Liver (tissue), 8 donors: ENCODE measurements at regions not wholly inside any gene's neighbourhood (a gene's known extent, or its start where the extent isn't known, plus 50 kb on each side); places are given as distances from the start of the nearest gene placed in this dataset.

Source experiments
- DNase-seq: peaks from one replicate; pipeline ENCODE4 v3.0.0-alpha.2; 2017; ENCODE audit warnings: low spot score
- H3K27ac ChIP-seq, 2 donors: one replicate each; pipeline ENCODE4 v1.7.0; 2013; ENCODE audit warnings: inconsistent platforms in 2 of 2, low read length in 2 of 2, control low read depth in 1 of 2, low read depth in 1 of 2, mild to moderate bottlenecking in 1 of 2
- H3K27me3 ChIP-seq, 4 donors: one replicate each; pipeline versions ENCODE4 v1.6.1 to v1.7.0; 2013; ENCODE audit warnings: low read length in 3 of 4, inconsistent platforms in 1 of 4, mild to moderate bottlenecking in 1 of 4, moderate library complexity in 1 of 4; ENCODE audit not compliant: control insufficient read depth in 4 of 4, insufficient read depth in 4 of 4
- H3K36me3 ChIP-seq, 4 donors: one replicate each; pipeline versions ENCODE4 v1.6.1 to v1.7.0; 2013; ENCODE audit warnings: low read length in 3 of 4, mild to moderate bottlenecking in 3 of 4, low read depth in 1 of 4, moderate library complexity in 1 of 4; ENCODE audit not compliant: control insufficient read depth in 4 of 4, insufficient read depth in 3 of 4
- H3K4me1 ChIP-seq, 4 donors: one replicate each; pipeline versions ENCODE4 v1.6.1 to v1.7.0; 2013; ENCODE audit warnings: low read length in 3 of 4, mild to moderate bottlenecking in 3 of 4, moderate library complexity in 1 of 4; ENCODE audit not compliant: control insufficient read depth in 4 of 4, insufficient read depth in 4 of 4
- H3K4me3 ChIP-seq, 3 donors: one replicate each; pipeline versions ENCODE4 v1.6.1 to v1.7.0; 2013; ENCODE audit warnings: low read length in 3 of 3, control low read depth in 1 of 3, low read depth in 1 of 3, mild to moderate bottlenecking in 1 of 3
- H3K9ac ChIP-seq, 2 donors: one replicate each; pipeline ENCODE4 v1.7.0; 2013; ENCODE audit warnings: low read length in 2 of 2, mild to moderate bottlenecking in 2 of 2, moderate library complexity in 2 of 2, control low read depth in 1 of 2, low read depth in 1 of 2
- H3K9me3 ChIP-seq, 4 donors: one replicate each; pipeline versions ENCODE4 v1.6.1 to v1.7.0; 2013; ENCODE audit warnings: low read length in 3 of 4; ENCODE audit not compliant: control insufficient read depth in 4 of 4
- EGR1 ChIP-seq, 2 donors: IDR thresholded peaks; 2 replicates each; pipeline ENCODE4 v1.6.1; 2016 to 2018; ENCODE audit warnings: antibody characterized with exemption in 2 of 2, low read depth in 2 of 2
- FOXA2 ChIP-seq: IDR thresholded peaks from 2 replicates; pipeline ENCODE4 v1.6.1; 2016; ENCODE audit warnings: antibody characterized with exemption
- GABPA ChIP-seq, 2 donors: IDR thresholded peaks in 1 of 2; conservative IDR thresholded peaks in 1 of 2; 2 replicates each; pipeline ENCODE4 v1.6.1; 2016; ENCODE audit warnings: antibody characterized with exemption in 2 of 2, mild to moderate bottlenecking in 1 of 2, moderate library complexity in 1 of 2
- HNF4A ChIP-seq, 2 donors: conservative IDR thresholded peaks; 2 replicates each; pipeline ENCODE4 v1.6.1; 2016; ENCODE audit warnings: antibody characterized with exemption in 2 of 2, mild to moderate bottlenecking in 2 of 2
- HNF4G ChIP-seq: IDR thresholded peaks from 2 replicates; pipeline ENCODE4 v1.6.1; 2016; ENCODE audit warnings: antibody characterized with exemption
- JUND ChIP-seq, 2 donors: IDR thresholded peaks; 2 replicates each; pipeline ENCODE4 v1.6.1; 2016; ENCODE audit warnings: antibody characterized with exemption in 2 of 2
- NR2F2 ChIP-seq: IDR thresholded peaks from 2 replicates; pipeline ENCODE4 v1.6.1; 2016; ENCODE audit warnings: antibody characterized with exemption
- RAD21 ChIP-seq, 2 donors: IDR thresholded peaks; 2 replicates each; pipeline ENCODE4 v1.6.1; 2016; ENCODE audit warnings: antibody characterized with exemption in 2 of 2, mild to moderate bottlenecking in 2 of 2
- RXRA ChIP-seq, 2 donors: IDR thresholded peaks; 2 replicates each; pipeline ENCODE4 v1.6.1; 2017 to 2018; ENCODE audit warnings: antibody characterized with exemption in 2 of 2, mild to moderate bottlenecking in 1 of 2
- SP1 ChIP-seq: IDR thresholded peaks from 2 replicates; pipeline ENCODE4 v1.6.1; 2018; ENCODE audit warnings: antibody characterized with exemption, mild to moderate bottlenecking
- TAF1 ChIP-seq: conservative IDR thresholded peaks from 2 replicates; pipeline ENCODE4 v1.6.1; 2016; ENCODE audit warnings: antibody characterized with exemption, mild to moderate bottlenecking
- YY1 ChIP-seq: IDR thresholded peaks from 2 replicates; pipeline ENCODE4 v1.6.1; 2016; ENCODE audit warnings: antibody characterized with exemption, mild to moderate bottlenecking
- WGBS: extraction: QIAGEN DNeasy Blood & Tissue Kit; methylation state at CpG from one replicate; pipeline ENCODE4 v1.1.7; 2013; 5-methylcytosine and 5-hydroxymethylcytosine counted together
- TF ChIP-seq, protein P1 (sequence below): IDR thresholded peaks from 2 replicates; pipeline ENCODE4 v1.6.1; 2016; ENCODE audit warnings: antibody characterized with exemption
- TF ChIP-seq, protein P2 (sequence below): fragments of 150-350 bp; IDR thresholded peaks from 2 replicates; pipeline ENCODE4 v1.5.1; 2017; ENCODE audit warnings: improper control_type of control experiment, low read depth, low read length; ENCODE audit not compliant: missing input control
- TF ChIP-seq, protein P3 (sequence below): IDR thresholded peaks from 2 replicates; pipeline ENCODE4 v1.6.1; 2016; ENCODE audit warnings: antibody characterized with exemption
- TF ChIP-seq, protein P4 (sequence below): IDR thresholded peaks from 2 replicates; pipeline ENCODE4 v1.6.1; 2016; ENCODE audit warnings: antibody characterized with exemption, mild to moderate bottlenecking
- TF ChIP-seq, protein P5 (sequence below): IDR thresholded peaks from 2 replicates; pipeline ENCODE4 v1.6.1; 2016; ENCODE audit warnings: antibody characterized with exemption
- donor health status: healthy.
- donor health status: healthy.
- donor health status: healthy.
- donor health status: healthy.
- donor health status: healthy.

DNA sequence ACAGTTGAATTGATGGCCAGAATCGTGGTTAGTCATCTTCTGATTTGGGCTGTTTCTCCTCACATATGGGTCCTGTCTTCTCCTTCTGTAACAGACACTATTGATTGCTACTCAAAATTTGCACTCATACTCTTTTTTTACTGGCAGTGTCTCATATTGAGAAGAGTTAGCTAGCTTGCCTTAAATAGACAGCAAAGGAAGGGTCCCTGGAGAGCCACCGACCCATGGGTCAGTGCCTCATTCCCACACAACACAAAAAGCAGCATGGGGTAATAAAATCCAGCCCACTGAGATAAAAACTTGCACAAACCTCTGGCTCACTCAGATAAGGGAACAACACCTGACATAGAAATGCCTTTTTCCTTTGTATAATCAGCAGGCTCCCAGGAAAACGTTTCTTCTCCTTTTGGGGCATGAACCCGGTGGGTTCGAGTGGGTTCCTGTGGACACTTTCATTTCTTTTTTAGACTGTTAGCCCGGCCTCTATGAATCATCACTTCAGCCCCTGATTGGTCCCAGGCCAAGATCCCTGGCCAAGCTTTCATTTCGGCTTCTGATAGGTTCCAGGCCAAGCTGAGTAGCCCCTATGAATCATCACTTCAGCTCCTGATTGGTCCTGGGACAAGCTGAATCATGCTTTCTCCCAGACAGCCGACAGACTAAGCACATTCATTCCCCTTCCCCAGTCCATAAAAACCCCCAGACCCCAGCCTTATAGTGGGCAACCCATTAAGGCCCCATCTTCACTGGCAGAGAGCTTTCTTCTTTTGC, 408.1 kb downstream of the DCAF12L2 start (continued):
- TF ChIP-seq, protein P1, sequence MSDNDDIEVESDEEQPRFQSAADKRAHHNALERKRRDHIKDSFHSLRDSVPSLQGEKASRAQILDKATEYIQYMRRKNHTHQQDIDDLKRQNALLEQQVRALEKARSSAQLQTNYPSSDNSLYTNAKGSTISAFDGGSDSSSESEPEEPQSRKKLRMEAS = no peak
- TF ChIP-seq JUND (IDR thresholded peaks at IDR 0.05) = no peak
- no peak for TF ChIP-seq RAD21 (IDR thresholded peaks at IDR 0.05)
- TF ChIP-seq HNF4G = no peak
- TF ChIP-seq, protein P2, sequence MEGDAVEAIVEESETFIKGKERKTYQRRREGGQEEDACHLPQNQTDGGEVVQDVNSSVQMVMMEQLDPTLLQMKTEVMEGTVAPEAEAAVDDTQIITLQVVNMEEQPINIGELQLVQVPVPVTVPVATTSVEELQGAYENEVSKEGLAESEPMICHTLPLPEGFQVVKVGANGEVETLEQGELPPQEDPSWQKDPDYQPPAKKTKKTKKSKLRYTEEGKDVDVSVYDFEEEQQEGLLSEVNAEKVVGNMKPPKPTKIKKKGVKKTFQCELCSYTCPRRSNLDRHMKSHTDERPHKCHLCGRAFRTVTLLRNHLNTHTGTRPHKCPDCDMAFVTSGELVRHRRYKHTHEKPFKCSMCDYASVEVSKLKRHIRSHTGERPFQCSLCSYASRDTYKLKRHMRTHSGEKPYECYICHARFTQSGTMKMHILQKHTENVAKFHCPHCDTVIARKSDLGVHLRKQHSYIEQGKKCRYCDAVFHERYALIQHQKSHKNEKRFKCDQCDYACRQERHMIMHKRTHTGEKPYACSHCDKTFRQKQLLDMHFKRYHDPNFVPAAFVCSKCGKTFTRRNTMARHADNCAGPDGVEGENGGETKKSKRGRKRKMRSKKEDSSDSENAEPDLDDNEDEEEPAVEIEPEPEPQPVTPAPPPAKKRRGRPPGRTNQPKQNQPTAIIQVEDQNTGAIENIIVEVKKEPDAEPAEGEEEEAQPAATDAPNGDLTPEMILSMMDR = no peak
- no peak for TF ChIP-seq GABPA (IDR thresholded peaks at IDR 0.05 in 1 of 2, conservative IDR thresholded peaks at IDR 0.05 in 1 of 2)
- TF ChIP-seq FOXA2 = no peak

DNA sequence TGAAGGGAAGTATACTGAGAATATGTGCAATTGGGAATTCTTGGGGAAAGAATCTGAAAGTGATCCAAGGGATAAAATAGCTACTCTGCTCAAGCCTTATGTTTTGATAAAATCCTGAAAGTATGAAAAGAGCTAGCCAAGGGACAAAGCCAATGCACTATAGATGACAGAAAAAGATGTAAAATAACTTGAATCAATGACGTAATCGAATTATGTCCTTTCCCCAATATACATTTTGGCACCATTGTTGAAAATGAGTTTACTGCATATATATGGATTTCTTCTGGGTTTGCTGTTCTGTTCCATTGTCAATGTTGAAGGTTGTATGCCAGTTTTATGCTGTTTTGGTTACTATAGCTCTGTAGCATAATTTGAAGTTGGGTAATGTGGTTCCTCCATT, 407.3 kb downstream of the DCAF12L2 start:
- 91% methylated on average over 2 of the region's 2 CpGs for WGBS
- TF ChIP-seq HNF4G (no peak), EGR1 (IDR thresholded peaks at IDR 0.05; ENCODE audit: low read depth in 2 of 2) (no peak), TAF1 (no peak), SP1 (no peak), HNF4A (conservative IDR thresholded peaks at IDR 0.05) (no peak), GABPA (IDR thresholded peaks at IDR 0.05 in 1 of 2, conservative IDR thresholded peaks at IDR 0.05 in 1 of 2) (no peak), YY1 (no peak), NR2F2 (no peak), RAD21 (IDR thresholded peaks at IDR 0.05) (no peak), FOXA2 (no peak), JUND (IDR thresholded peaks at IDR 0.05) (no peak), RXRA (IDR thresholded peaks at IDR 0.05) (no peak)
- TF ChIP-seq, protein P3, sequence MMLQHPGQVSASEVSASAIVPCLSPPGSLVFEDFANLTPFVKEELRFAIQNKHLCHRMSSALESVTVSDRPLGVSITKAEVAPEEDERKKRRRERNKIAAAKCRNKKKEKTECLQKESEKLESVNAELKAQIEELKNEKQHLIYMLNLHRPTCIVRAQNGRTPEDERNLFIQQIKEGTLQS = no peak
- TF ChIP-seq, protein P4, sequence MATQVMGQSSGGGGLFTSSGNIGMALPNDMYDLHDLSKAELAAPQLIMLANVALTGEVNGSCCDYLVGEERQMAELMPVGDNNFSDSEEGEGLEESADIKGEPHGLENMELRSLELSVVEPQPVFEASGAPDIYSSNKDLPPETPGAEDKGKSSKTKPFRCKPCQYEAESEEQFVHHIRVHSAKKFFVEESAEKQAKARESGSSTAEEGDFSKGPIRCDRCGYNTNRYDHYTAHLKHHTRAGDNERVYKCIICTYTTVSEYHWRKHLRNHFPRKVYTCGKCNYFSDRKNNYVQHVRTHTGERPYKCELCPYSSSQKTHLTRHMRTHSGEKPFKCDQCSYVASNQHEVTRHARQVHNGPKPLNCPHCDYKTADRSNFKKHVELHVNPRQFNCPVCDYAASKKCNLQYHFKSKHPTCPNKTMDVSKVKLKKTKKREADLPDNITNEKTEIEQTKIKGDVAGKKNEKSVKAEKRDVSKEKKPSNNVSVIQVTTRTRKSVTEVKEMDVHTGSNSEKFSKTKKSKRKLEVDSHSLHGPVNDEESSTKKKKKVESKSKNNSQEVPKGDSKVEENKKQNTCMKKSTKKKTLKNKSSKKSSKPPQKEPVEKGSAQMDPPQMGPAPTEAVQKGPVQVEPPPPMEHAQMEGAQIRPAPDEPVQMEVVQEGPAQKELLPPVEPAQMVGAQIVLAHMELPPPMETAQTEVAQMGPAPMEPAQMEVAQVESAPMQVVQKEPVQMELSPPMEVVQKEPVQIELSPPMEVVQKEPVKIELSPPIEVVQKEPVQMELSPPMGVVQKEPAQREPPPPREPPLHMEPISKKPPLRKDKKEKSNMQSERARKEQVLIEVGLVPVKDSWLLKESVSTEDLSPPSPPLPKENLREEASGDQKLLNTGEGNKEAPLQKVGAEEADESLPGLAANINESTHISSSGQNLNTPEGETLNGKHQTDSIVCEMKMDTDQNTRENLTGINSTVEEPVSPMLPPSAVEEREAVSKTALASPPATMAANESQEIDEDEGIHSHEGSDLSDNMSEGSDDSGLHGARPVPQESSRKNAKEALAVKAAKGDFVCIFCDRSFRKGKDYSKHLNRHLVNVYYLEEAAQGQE = no peak
- TF ChIP-seq, protein P1 = no peak
- TF ChIP-seq, protein P2 = no peak
- TF ChIP-seq, protein P5, sequence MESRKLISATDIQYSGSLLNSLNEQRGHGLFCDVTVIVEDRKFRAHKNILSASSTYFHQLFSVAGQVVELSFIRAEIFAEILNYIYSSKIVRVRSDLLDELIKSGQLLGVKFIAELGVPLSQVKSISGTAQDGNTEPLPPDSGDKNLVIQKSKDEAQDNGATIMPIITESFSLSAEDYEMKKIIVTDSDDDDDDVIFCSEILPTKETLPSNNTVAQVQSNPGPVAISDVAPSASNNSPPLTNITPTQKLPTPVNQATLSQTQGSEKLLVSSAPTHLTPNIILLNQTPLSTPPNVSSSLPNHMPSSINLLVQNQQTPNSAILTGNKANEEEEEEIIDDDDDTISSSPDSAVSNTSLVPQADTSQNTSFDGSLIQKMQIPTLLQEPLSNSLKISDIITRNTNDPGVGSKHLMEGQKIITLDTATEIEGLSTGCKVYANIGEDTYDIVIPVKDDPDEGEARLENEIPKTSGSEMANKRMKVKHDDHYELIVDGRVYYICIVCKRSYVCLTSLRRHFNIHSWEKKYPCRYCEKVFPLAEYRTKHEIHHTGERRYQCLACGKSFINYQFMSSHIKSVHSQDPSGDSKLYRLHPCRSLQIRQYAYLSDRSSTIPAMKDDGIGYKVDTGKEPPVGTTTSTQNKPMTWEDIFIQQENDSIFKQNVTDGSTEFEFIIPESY = no peak
- H3K36me3 ChIP-seq = no peaks in the 10 kb centered on the region

More for the DNA sequence above, 407.3 kb downstream of the DCAF12L2 start:
- H3K27ac ChIP-seq = no peak overlapping the region
- no peak overlapping the region for H3K4me3 ChIP-seq
- DNase-seq = no peak
- H3K4me1 ChIP-seq = no peaks in the 10 kb centered on the region
- no peaks in the 10 kb centered on the region for H3K9me3 ChIP-seq
- no peak overlapping the region for H3K9ac ChIP-seq
- H3K27me3 ChIP-seq = no peaks in the 10 kb centered on the region
